ENCODE measurements at regions not wholly inside any gene's neighbourhood (a gene's known extent, or its start where the extent isn't known, plus 50 kb on each side); places are given as distances from the start of the nearest gene placed in this dataset.

GRCh38 chr6:40166963-40167362 lies 232.7 kb upstream of the MOCS1 start:
- TF ChIP-seq, protein P1, sequence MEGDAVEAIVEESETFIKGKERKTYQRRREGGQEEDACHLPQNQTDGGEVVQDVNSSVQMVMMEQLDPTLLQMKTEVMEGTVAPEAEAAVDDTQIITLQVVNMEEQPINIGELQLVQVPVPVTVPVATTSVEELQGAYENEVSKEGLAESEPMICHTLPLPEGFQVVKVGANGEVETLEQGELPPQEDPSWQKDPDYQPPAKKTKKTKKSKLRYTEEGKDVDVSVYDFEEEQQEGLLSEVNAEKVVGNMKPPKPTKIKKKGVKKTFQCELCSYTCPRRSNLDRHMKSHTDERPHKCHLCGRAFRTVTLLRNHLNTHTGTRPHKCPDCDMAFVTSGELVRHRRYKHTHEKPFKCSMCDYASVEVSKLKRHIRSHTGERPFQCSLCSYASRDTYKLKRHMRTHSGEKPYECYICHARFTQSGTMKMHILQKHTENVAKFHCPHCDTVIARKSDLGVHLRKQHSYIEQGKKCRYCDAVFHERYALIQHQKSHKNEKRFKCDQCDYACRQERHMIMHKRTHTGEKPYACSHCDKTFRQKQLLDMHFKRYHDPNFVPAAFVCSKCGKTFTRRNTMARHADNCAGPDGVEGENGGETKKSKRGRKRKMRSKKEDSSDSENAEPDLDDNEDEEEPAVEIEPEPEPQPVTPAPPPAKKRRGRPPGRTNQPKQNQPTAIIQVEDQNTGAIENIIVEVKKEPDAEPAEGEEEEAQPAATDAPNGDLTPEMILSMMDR (conservative IDR thresholded peaks at IDR 0.05): no peak
- TF ChIP-seq EZH2 (IDR thresholded peaks at IDR 0.05; ENCODE audit: low read depth): no peak
